WTC11 (cell line): ENCODE measurements at regions not wholly inside any gene's neighbourhood (a gene's known extent, or its start where the extent isn't known, plus 50 kb on each side); places are given as distances from the start of the nearest gene placed in this dataset.

Experiments used
- ATAC-seq: fragments of 200-7000 bp; cut with Tn5 transposase; 2 replicates; pipeline ENCODE4 v1.10.0; 2021; ENCODE audit warnings: mild to moderate bottlenecking, moderate library complexity
- CTCF ChIA-PET: fragments of 300-600 bp; sonication (Branson Sonifier 250); formaldehyde crosslinking; loops from one replicate; lab custom pipeline; 2021; ENCODE audit warnings: antibody characterized with exemption; lab: Charles Lee
- POLR2A ChIA-PET: fragments of 350-600 bp; sonication (Branson Sonifier 250); formaldehyde crosslinking; loops from one replicate; lab custom pipeline; 2021; ENCODE audit warnings: antibody characterized with exemption; lab: Charles Lee
- DNase-seq: peaks from one replicate; pipeline ENCODE4 v3.0.0; 2021; ENCODE audit warnings: low spot score
- H3K27ac Mint-ChIP-seq: 2 replicates; pipeline ENCODE4 v1.8.0; 2021; ENCODE audit warnings: mixed read lengths
- H3K27me3 Mint-ChIP-seq: 2 replicates; pipeline ENCODE4 v1.8.0; 2021; ENCODE audit warnings: low read depth, mild to moderate bottlenecking, moderate library complexity, mixed read lengths
- H3K36me3 Mint-ChIP-seq: 2 replicates; pipeline ENCODE4 v1.8.0; 2021; ENCODE audit warnings: mixed read lengths
- H3K4me1 Mint-ChIP-seq: 2 replicates; pipeline ENCODE4 v1.8.0; 2022; ENCODE audit warnings: mixed read lengths
- H3K4me3 Mint-ChIP-seq: 2 replicates; pipeline ENCODE4 v1.8.0; 2021; ENCODE audit warnings: mild to moderate bottlenecking, moderate library complexity, mixed read lengths
- H3K9me3 Mint-ChIP-seq: 2 replicates; pipeline ENCODE4 v1.8.0; 2021; ENCODE audit warnings: mixed read lengths
- ARID4B ChIP-seq: sonication (generic); formaldehyde crosslinking; IDR thresholded peaks from 2 replicates; pipeline ENCODE4 v1.8.0; 2023; ENCODE audit warnings: missing genetic modification reagents, mild to moderate bottlenecking, borderline replicate concordance
- ETV6 ChIP-seq: sonication (generic); formaldehyde crosslinking; IDR thresholded peaks from 2 replicates; pipeline ENCODE4 v1.8.1; 2022; ENCODE audit warnings: mild to moderate bottlenecking, missing genetic modification reagents
- FOXJ3 ChIP-seq: sonication (generic); formaldehyde crosslinking; IDR thresholded peaks from 2 replicates; pipeline ENCODE4 v1.9.0; 2021; ENCODE audit warnings: missing genetic modification reagents, mild to moderate bottlenecking, borderline replicate concordance
- FOXP4 ChIP-seq: sonication (generic); formaldehyde crosslinking; IDR thresholded peaks from 2 replicates; pipeline ENCODE4 v1.8.0; 2022; ENCODE audit warnings: mild to moderate bottlenecking, missing genetic modification reagents
- KAT7 ChIP-seq: sonication (generic); formaldehyde crosslinking; IDR thresholded peaks from 2 replicates; pipeline ENCODE4 v1.8.1; 2023; ENCODE audit warnings: missing genetic modification reagents, mild to moderate bottlenecking, borderline replicate concordance
- RELA ChIP-seq: sonication (generic); formaldehyde crosslinking; IDR thresholded peaks from 2 replicates; pipeline ENCODE4 v1.8.1; 2022; ENCODE audit warnings: missing genetic modification reagents, mild to moderate bottlenecking, borderline replicate concordance
- ZNF219 ChIP-seq: sonication (generic); formaldehyde crosslinking; IDR thresholded peaks from 2 replicates; pipeline ENCODE4 v1.8.0; 2023; ENCODE audit warnings: missing genetic modification reagents, mild to moderate bottlenecking, borderline replicate concordance
- ZNF317 ChIP-seq: sonication (generic); formaldehyde crosslinking; IDR thresholded peaks from 2 replicates; pipeline ENCODE4 v1.8.1; 2023; ENCODE audit warnings: low read depth, mild to moderate bottlenecking, moderate library complexity, missing genetic modification reagents, borderline replicate concordance
- TF ChIP-seq, protein P1 (sequence below): sonication (generic); formaldehyde crosslinking; IDR thresholded peaks from 2 replicates; pipeline ENCODE4 v1.8.0; 2022; ENCODE audit warnings: mild to moderate bottlenecking, missing genetic modification reagents
- TF ChIP-seq, protein P2 (sequence below): sonication (generic); formaldehyde crosslinking; IDR thresholded peaks from 2 replicates; pipeline ENCODE4 v1.8.1; 2023; ENCODE audit warnings: mild to moderate bottlenecking, missing genetic modification reagents, moderate library complexity

DNA sequence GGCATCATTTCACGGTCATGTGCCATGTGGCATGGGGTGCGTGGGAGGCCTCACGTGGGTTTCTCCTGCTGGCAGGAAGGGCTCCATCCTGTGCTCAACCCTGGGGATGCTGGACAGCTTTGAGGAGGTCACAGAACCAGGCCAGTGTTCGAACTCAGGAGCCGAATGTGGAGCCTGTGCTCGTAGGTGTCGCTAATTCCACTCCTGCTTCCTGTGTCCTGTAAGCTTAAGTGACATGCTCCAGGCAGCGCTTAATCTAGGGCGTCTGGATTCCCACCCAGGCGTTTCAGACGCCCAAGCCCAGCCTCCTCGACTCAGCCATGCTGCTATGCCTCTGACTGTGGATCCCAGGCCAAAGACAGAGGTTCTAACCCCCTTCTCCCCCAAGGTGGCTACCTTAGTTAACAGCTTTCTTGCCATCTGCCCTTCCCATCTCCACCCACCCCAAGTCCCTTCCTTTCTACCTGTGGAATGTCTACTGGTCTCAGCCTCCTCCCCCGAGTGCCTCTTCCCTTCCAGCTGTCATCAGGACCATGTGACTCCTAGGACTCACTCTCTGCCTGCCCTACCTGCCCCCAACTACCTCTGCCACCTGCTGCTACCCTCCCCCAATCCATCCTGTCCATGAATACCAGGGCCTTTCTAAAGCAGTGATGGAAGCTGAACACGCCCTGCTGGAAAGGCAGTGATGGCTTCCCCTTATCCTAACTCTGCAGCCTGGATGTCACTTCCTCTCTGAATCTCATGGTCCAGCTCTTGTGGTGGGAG is 255.1 kb downstream of the CDH26 start:
- peaks cover 4% of the 10 kb centered on the region; the same call in 1 of the 2 replicates for H3K4me1 Mint-ChIP-seq
- H3K4me3 Mint-ChIP-seq, result no peak overlapping the region
- CTCF ChIA-PET, result interaction anchor here (2.1 kb wide), 1 partner anchor 152 kb away, joined by 7 read pairs; no protein-coding TSS in a partner anchor
- TF ChIP-seq, protein P1, sequence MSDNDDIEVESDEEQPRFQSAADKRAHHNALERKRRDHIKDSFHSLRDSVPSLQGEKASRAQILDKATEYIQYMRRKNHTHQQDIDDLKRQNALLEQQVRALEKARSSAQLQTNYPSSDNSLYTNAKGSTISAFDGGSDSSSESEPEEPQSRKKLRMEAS (CRISPR knock-in tag), result no peak
- peaks cover 22% of the 10 kb centered on the region for H3K27me3 Mint-ChIP-seq
- H3K36me3 Mint-ChIP-seq, result no peaks in the 10 kb centered on the region
- no peaks in the 10 kb centered on the region for H3K9me3 Mint-ChIP-seq
- H3K27ac Mint-ChIP-seq, result no peak overlapping the region
- POLR2A ChIA-PET, result no interaction called here
- DNase-seq (no peak), ATAC-seq (no peak; the same call in 1 of the 2 replicates)

DNA sequence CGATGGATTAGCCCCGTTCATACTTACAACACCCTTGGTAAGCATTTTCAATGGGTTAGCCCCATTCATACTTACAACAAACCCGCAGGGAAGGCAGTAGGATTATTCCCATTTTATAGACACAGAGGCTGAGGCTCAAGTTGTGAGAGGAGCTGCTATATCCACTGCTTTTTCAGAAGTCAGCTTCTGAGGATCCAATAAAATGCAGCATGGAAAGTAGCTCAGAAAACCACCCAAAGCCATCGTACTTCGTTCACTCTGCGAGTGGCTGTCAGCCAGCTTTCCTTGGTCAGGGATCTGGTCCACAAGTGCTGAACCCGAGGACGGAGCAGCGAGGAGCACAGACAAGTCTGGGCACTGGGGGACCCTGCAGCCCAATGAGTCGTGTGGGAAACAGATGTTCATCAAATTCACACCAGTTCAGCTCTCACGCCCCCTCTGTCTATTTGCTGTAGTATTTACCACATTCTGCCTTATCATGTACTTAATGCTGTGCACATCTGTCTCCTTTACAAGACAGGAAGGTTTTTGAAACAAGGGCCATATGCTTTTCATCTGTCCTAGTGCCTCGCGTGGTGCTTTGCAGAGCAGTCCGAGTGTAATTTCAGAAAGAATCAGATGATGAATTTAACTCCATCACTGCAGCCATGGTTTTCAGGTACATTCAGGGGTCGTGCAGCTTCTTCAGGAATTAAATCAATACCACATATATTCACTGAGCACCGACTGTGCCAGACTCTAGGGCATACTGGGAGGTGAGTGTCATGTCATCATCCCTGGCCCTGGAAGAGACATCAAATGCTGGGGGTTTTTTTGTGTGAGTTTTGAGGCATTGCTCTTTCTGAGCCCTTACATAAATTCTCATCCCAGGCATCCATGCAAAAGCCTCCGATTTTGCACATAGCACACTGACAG is 256.9 kb downstream of the CDH26 start:
- H3K36me3 Mint-ChIP-seq, result no peaks in the 10 kb centered on the region
- H3K27me3 Mint-ChIP-seq, result peaks cover 28% of the 10 kb centered on the region
- CTCF ChIA-PET, result interaction anchor here (0.7 to 2.4 kb wide), 5 partner anchors 9 to 165 kb away, joined by 3 to 8 read pairs (median 3); no protein-coding TSS in a partner anchor
- POLR2A ChIA-PET, result no interaction called here
- no peak for DNase-seq
- H3K27ac Mint-ChIP-seq, result no peak overlapping the region
- no peak overlapping the region for H3K4me3 Mint-ChIP-seq
- TF ChIP-seq ARID4B (CRISPR knock-in tag), result no peak
- ATAC-seq, result no peak
- H3K4me1 Mint-ChIP-seq, result peaks cover 4% of the 10 kb centered on the region; the same call in 1 of the 2 replicates
- H3K9me3 Mint-ChIP-seq, result no peaks in the 10 kb centered on the region

GRCh38 chr20:60215816-60216730 is 257.9 kb downstream of the CDH26 start:
- Mint-ChIP-seq H3K9me3 (peaks cover 2% of the 10 kb centered on the region; the same call in 1 of the 2 replicates), H3K27me3 (peaks cover 36% of the 10 kb centered on the region), H3K4me1 (peaks cover 4% of the 10 kb centered on the region; the same call in 1 of the 2 replicates), H3K4me3 (no peak overlapping the region), H3K27ac (no peak overlapping the region), H3K36me3 (no peaks in the 10 kb centered on the region)
- ATAC-seq, result no peak
- ChIA-PET CTCF (interaction anchor here (0.7 to 2.4 kb wide), 4 partner anchors 10 to 47 kb away, joined by 3 to 8 read pairs (median 4); no protein-coding TSS in a partner anchor), POLR2A (no interaction called here)
- DNase-seq, result no peak
- TF ChIP-seq FOXJ3 (CRISPR knock-in tag) (no peak), RELA (CRISPR knock-in tag) (no peak), ETV6 (CRISPR knock-in tag) (no peak), ZNF317 (CRISPR knock-in tag) (no peak)

- H3K27me3 Mint-ChIP-seq, result peaks cover 30% of the 10 kb centered on the region
- TF ChIP-seq, protein P2, sequence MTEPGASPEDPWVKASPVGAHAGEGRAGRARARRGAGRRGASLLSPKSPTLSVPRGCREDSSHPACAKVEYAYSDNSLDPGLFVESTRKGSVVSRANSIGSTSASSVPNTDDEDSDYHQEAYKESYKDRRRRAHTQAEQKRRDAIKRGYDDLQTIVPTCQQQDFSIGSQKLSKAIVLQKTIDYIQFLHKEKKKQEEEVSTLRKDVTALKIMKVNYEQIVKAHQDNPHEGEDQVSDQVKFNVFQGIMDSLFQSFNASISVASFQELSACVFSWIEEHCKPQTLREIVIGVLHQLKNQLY, result no peak
- TF ChIP-seq ZNF219 (no peak), ZNF317 (CRISPR knock-in tag) (no peak), KAT7 (CRISPR knock-in tag) (no peak), FOXP4 (CRISPR knock-in tag) (no peak)
- TF ChIP-seq, all 79 proteins: peak for 0
- POLR2A ChIA-PET, result interaction anchor here (0.7 kb wide), 1 partner anchor 42 kb away, joined by 4 read pairs; no protein-coding TSS in a partner anchor
- Mint-ChIP-seq H3K4me1 (no peaks in the 10 kb centered on the region), H3K36me3 (no peaks in the 10 kb centered on the region), H3K4me3 (no peak overlapping the region), H3K9me3 (peaks cover 18% of the 10 kb centered on the region), H3K27ac (no peak overlapping the region)
- CTCF ChIA-PET, result interaction anchor here (1.4 kb wide), 1 partner anchor 8 kb away, joined by 5 read pairs; no protein-coding TSS in a partner anchor
- ATAC-seq (no peak), DNase-seq (no peak)
Observed at GRCh38 chr20:60219231-60219630, 261.0 kb downstream of the CDH26 start.
